A549 (cell line): ENCODE measurements at regions not wholly inside any gene's neighbourhood (a gene's known extent, or its start where the extent isn't known, plus 50 kb on each side); places are given as distances from the start of the nearest gene placed in this dataset.

Source experiments
- CEBPB ChIP-seq, 2 experiments: fragments of >200 bp in 1 of 2; sonication (Bioruptor Twin) in 1 of 2; formaldehyde crosslinking in 1 of 2; IDR thresholded peaks; 2 replicates each; pipeline ENCODE4 v1.6.1; 2012 to 2016
- CHD2 ChIP-seq: fragments of 150-350 bp; IDR thresholded peaks from 2 replicates; pipeline ENCODE4 v1.6.1; 2014; ENCODE audit warnings: low read length; ENCODE audit not compliant: partially characterized antibody
- EHMT2 ChIP-seq: fragments of 200-600 bp; sonication (generic); IDR thresholded peaks from 2 replicates; pipeline ENCODE4 v1.6.1; 2016; ENCODE audit warnings: antibody characterized with exemption, low read depth, mild to moderate bottlenecking, moderate library complexity
- ELK1 ChIP-seq: fragments of 150-350 bp; IDR thresholded peaks from 2 replicates; pipeline ENCODE4 v1.6.1; 2014; ENCODE audit warnings: low read depth, mild to moderate bottlenecking, low read length
- KDM1A ChIP-seq: fragments of 200-600 bp; sonication (generic); IDR thresholded peaks from 2 replicates; pipeline ENCODE4 v1.6.1; 2016; ENCODE audit warnings: low read depth, mild to moderate bottlenecking
- POLR2A ChIP-seq: IDR thresholded peaks from 2 replicates; pipeline ENCODE4 v1.6.1; 2012; ENCODE audit warnings: mild to moderate bottlenecking, low read length
- RARB ChIP-seq: fragments of 250-450 bp; sonication (Bioruptor Pico); IDR thresholded peaks from 2 replicates; pipeline ENCODE4 v1.8.0; 2021; ENCODE audit warnings: mild to moderate bottlenecking, moderate library complexity
- RCOR1 ChIP-seq: fragments of 150-350 bp; IDR thresholded peaks from 2 replicates; pipeline ENCODE4 v1.6.1; 2014; ENCODE audit warnings: antibody characterized with exemption, low read length, low read depth
- SMC3 ChIP-seq: fragments of >200 bp; sonication (Bioruptor Twin); formaldehyde crosslinking; IDR thresholded peaks from 3 replicates; pipeline ENCODE4 v1.6.1; 2018; ENCODE audit warnings: inconsistent platforms
- TF ChIP-seq, protein P1 (sequence below): fragments of >200 bp; sonication (Bioruptor Twin); formaldehyde crosslinking; IDR thresholded peaks from 3 replicates; pipeline ENCODE4 v1.5.1; 2016
- TF ChIP-seq, protein P2 (sequence below): fragments of 450-650 bp; IDR thresholded peaks from 2 replicates; pipeline ENCODE4 v1.6.1; 2014; ENCODE audit warnings: antibody characterized with exemption
- TF ChIP-seq, protein P3 (sequence below): fragments of 200-600 bp; sonication (generic); IDR thresholded peaks from 2 replicates; pipeline ENCODE4 v1.6.1; 2016; ENCODE audit warnings: antibody characterized with exemption, mild to moderate bottlenecking, moderate library complexity
- TF ChIP-seq, protein P4 (sequence below): IDR thresholded peaks from 2 replicates; pipeline ENCODE4 v1.6.1; 2012
- TF ChIP-seq, protein P5 (sequence below): fragments of 250-450 bp; sonication (Bioruptor Pico); IDR thresholded peaks from 2 replicates; pipeline ENCODE4 v1.5.0; 2021; ENCODE audit warnings: mild to moderate bottlenecking, moderate library complexity, borderline replicate concordance

- TF ChIP-seq, protein P1, sequence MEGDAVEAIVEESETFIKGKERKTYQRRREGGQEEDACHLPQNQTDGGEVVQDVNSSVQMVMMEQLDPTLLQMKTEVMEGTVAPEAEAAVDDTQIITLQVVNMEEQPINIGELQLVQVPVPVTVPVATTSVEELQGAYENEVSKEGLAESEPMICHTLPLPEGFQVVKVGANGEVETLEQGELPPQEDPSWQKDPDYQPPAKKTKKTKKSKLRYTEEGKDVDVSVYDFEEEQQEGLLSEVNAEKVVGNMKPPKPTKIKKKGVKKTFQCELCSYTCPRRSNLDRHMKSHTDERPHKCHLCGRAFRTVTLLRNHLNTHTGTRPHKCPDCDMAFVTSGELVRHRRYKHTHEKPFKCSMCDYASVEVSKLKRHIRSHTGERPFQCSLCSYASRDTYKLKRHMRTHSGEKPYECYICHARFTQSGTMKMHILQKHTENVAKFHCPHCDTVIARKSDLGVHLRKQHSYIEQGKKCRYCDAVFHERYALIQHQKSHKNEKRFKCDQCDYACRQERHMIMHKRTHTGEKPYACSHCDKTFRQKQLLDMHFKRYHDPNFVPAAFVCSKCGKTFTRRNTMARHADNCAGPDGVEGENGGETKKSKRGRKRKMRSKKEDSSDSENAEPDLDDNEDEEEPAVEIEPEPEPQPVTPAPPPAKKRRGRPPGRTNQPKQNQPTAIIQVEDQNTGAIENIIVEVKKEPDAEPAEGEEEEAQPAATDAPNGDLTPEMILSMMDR = no peak
- TF ChIP-seq CHD2 = no peak
- no peak for TF ChIP-seq RCOR1
- TF ChIP-seq, protein P2, sequence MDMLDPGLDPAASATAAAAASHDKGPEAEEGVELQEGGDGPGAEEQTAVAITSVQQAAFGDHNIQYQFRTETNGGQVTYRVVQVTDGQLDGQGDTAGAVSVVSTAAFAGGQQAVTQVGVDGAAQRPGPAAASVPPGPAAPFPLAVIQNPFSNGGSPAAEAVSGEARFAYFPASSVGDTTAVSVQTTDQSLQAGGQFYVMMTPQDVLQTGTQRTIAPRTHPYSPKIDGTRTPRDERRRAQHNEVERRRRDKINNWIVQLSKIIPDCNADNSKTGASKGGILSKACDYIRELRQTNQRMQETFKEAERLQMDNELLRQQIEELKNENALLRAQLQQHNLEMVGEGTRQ = no peak
- TF ChIP-seq KDM1A = no peak
- no peak for TF ChIP-seq POLR2A
- no peak for TF ChIP-seq EHMT2
- TF ChIP-seq RARB (CRISPR knock-in tag) = no peak
- TF ChIP-seq, protein P3, sequence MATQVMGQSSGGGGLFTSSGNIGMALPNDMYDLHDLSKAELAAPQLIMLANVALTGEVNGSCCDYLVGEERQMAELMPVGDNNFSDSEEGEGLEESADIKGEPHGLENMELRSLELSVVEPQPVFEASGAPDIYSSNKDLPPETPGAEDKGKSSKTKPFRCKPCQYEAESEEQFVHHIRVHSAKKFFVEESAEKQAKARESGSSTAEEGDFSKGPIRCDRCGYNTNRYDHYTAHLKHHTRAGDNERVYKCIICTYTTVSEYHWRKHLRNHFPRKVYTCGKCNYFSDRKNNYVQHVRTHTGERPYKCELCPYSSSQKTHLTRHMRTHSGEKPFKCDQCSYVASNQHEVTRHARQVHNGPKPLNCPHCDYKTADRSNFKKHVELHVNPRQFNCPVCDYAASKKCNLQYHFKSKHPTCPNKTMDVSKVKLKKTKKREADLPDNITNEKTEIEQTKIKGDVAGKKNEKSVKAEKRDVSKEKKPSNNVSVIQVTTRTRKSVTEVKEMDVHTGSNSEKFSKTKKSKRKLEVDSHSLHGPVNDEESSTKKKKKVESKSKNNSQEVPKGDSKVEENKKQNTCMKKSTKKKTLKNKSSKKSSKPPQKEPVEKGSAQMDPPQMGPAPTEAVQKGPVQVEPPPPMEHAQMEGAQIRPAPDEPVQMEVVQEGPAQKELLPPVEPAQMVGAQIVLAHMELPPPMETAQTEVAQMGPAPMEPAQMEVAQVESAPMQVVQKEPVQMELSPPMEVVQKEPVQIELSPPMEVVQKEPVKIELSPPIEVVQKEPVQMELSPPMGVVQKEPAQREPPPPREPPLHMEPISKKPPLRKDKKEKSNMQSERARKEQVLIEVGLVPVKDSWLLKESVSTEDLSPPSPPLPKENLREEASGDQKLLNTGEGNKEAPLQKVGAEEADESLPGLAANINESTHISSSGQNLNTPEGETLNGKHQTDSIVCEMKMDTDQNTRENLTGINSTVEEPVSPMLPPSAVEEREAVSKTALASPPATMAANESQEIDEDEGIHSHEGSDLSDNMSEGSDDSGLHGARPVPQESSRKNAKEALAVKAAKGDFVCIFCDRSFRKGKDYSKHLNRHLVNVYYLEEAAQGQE = no peak
- no peak for TF ChIP-seq CEBPB (IDR thresholded peaks at IDR 0.05)
- TF ChIP-seq ELK1 = no peak
- TF ChIP-seq, protein P4, sequence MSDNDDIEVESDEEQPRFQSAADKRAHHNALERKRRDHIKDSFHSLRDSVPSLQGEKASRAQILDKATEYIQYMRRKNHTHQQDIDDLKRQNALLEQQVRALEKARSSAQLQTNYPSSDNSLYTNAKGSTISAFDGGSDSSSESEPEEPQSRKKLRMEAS = no peak
- TF ChIP-seq SMC3 = no peak
- TF ChIP-seq, protein P5, sequence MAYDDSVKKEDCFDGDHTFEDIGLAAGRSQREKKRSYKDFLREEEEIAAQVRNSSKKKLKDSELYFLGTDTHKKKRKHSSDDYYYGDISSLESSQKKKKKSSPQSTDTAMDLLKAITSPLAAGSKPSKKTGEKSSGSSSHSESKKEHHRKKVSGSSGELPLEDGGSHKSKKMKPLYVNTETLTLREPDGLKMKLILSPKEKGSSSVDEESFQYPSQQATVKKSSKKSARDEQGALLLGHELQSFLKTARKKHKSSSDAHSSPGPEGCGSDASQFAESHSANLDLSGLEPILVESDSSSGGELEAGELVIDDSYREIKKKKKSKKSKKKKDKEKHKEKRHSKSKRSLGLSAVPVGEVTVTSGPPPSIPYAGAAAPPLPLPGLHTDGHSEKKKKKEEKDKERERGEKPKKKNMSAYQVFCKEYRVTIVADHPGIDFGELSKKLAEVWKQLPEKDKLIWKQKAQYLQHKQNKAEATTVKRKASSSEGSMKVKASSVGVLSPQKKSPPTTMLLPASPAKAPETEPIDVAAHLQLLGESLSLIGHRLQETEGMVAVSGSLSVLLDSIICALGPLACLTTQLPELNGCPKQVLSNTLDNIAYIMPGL (CRISPR knock-in tag) = no peak
Observed at GRCh38 chr20:55322745-55323144, 682.6 kb downstream of the CBLN4 start.
